ENCODE measurements at regions not wholly inside any gene's neighbourhood (a gene's known extent, or its start where the extent isn't known, plus 50 kb on each side); places are given as distances from the start of the nearest gene placed in this dataset.

GRCh38 chr2:230614040-230614439 is 98.6 kb upstream of the CAB39 start:
- TF ChIP-seq CTCF (conservative IDR thresholded peaks at IDR 0.05 in 1 of 2, IDR thresholded peaks at IDR 0.05 in 1 of 2; ENCODE audit: extremely low read depth in 1 of 2, insufficient read depth in 1 of 2, low read depth in 1 of 2, low read length in 2 of 2) (no peak), EZH2 (IDR thresholded peaks at IDR 0.05; ENCODE audit: borderline replicate concordance, low read length) (no peak)
